ENCODE measurements at regions not wholly inside any gene's neighbourhood (a gene's known extent, or its start where the extent isn't known, plus 50 kb on each side); places are given as distances from the start of the nearest gene placed in this dataset.
"Not testable (repeated sequence)": the region's sequence is repeated elsewhere in the genome, so short reads cannot be mapped to it uniquely, and the experiment has no call there.

DNA sequence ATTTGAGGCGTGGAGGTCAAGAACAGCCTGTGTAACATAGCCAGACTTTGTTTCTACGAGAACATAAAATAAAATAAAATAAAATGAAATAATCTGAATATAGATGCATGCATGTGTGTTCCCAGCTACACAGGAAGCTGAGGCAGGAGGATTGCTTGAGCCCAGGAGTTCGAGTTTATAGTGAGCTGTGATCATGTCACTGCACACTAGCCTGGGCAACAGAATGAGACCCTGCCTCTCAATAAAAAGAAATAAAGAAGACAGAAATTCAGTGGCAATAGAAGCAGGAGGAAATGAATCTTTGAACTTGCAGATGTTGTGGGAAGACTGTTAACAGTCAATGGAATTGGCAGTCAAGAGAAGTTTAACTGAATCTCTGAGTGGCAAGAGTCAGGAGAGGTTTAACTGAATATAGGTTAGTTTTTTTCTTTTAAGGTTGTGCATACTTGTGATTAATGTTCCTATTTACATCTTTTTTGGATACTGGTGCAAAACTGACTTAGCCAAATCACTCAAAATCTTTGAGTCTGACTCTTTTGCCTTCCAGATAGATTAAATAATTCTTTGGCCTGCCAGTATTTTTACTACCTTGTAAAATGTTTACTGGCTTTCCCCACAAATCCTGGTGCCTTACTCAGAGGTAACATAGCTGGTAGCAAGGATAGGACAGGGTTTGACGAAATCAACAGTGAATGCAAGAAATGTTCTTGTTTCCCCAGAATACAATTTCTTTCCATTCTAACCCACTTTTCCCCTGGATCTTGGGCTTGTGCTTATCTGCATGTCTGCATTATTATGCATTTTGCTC, 361.4 kb downstream of the PDCD6IP start:
- H2AFZ ChIP-seq (ENCODE audit: low read depth) = no peak overlapping the region
- H3K36me3 ChIP-seq (ENCODE audit: insufficient read depth) = no peaks in the 10 kb centered on the region
- no peak overlapping the region for H3K4me3 ChIP-seq (IDR thresholded peaks at IDR 0.05; ENCODE audit: insufficient read depth, low read depth, low read length)
- no peaks in the 10 kb centered on the region for H3K79me2 ChIP-seq (ENCODE audit: insufficient read depth, low read depth)
- no peak overlapping the region for H3K9ac ChIP-seq
- no peaks in the 10 kb centered on the region for H3K27me3 ChIP-seq (ENCODE audit: insufficient read depth, low read depth)
- no peak overlapping the region for H3K4me2 ChIP-seq
- H4K20me1 ChIP-seq (ENCODE audit: insufficient read depth) = no peaks in the 10 kb centered on the region
- no peaks in the 10 kb centered on the region for H3K4me1 ChIP-seq (ENCODE audit: low read depth, poor library complexity, severe bottlenecking)
- TF ChIP-seq, protein P1, sequence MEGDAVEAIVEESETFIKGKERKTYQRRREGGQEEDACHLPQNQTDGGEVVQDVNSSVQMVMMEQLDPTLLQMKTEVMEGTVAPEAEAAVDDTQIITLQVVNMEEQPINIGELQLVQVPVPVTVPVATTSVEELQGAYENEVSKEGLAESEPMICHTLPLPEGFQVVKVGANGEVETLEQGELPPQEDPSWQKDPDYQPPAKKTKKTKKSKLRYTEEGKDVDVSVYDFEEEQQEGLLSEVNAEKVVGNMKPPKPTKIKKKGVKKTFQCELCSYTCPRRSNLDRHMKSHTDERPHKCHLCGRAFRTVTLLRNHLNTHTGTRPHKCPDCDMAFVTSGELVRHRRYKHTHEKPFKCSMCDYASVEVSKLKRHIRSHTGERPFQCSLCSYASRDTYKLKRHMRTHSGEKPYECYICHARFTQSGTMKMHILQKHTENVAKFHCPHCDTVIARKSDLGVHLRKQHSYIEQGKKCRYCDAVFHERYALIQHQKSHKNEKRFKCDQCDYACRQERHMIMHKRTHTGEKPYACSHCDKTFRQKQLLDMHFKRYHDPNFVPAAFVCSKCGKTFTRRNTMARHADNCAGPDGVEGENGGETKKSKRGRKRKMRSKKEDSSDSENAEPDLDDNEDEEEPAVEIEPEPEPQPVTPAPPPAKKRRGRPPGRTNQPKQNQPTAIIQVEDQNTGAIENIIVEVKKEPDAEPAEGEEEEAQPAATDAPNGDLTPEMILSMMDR (conservative IDR thresholded peaks at IDR 0.05; ENCODE audit: low read depth, low read length) = no peak
- no peak overlapping the region for H3K27ac ChIP-seq

DNA sequence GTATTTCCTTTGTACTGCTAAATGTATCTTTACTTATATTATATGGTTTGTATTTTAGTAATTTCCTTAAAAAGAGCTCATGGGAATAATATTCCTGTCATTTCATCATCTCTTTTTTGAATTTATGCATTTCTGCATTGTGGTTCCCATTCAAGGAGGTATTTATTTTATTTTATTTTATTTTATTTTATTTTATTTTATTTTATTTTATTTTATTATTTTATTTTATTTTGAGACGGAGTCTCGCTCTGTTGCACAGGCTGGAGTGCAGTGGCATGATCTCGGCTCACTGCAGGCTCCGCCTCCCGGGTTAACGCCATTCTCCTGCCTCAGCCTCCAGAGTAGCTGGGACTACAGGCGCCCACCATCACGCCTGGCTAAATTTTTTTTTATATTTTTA, 371.2 kb downstream of the PDCD6IP start:
- not testable (repeated sequence) for H3K4me2 ChIP-seq; H3K27me3 ChIP-seq (ENCODE audit: insufficient read depth, low read depth); H3K4me1 ChIP-seq (ENCODE audit: low read depth, poor library complexity, severe bottlenecking); H3K36me3 ChIP-seq (ENCODE audit: insufficient read depth); H3K9ac ChIP-seq; H3K79me2 ChIP-seq (ENCODE audit: insufficient read depth, low read depth); H3K27ac ChIP-seq; H4K20me1 ChIP-seq (ENCODE audit: insufficient read depth); H2AFZ ChIP-seq (ENCODE audit: low read depth); H3K4me3 ChIP-seq (IDR thresholded peaks at IDR 0.05; ENCODE audit: insufficient read depth, low read depth, low read length)

DNA sequence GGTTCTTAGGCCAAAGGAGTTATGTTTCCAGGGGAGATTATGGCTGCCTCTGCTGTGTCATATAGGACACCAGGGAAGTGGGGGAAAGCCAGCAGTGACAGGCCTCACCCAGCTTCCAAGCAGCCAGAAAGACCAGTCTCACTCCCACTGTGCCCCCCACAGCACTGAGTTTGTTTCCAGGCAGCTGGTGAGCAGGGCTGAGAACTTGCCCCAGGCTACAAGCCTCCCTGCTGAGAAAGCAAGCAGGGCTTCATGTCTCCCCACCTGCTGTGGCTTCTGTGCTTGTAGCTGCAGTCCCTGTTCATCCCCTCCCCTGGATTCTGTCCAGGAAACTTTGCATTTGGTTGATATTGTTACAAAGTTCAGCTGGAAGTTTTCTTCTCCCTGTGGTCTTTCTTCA, 376.3 kb downstream of the PDCD6IP start:
- Histone ChIP-seq H4K20me1 (ENCODE audit: insufficient read depth) (no peaks in the 10 kb centered on the region), H2AFZ (ENCODE audit: low read depth) (no peak overlapping the region), H3K27me3 (ENCODE audit: insufficient read depth, low read depth) (no peaks in the 10 kb centered on the region), H3K27ac (no peak overlapping the region), H3K79me2 (ENCODE audit: insufficient read depth, low read depth) (no peaks in the 10 kb centered on the region), H3K4me2 (no peak overlapping the region), H3K4me1 (ENCODE audit: low read depth, poor library complexity, severe bottlenecking) (no peaks in the 10 kb centered on the region), H3K36me3 (ENCODE audit: insufficient read depth) (no peaks in the 10 kb centered on the region), H3K9ac (no peak overlapping the region), H3K4me3 (IDR thresholded peaks at IDR 0.05; ENCODE audit: insufficient read depth, low read depth, low read length) (no peak overlapping the region)
- TF ChIP-seq, protein P1 (conservative IDR thresholded peaks at IDR 0.05; ENCODE audit: low read depth, low read length) = no peak

DNA sequence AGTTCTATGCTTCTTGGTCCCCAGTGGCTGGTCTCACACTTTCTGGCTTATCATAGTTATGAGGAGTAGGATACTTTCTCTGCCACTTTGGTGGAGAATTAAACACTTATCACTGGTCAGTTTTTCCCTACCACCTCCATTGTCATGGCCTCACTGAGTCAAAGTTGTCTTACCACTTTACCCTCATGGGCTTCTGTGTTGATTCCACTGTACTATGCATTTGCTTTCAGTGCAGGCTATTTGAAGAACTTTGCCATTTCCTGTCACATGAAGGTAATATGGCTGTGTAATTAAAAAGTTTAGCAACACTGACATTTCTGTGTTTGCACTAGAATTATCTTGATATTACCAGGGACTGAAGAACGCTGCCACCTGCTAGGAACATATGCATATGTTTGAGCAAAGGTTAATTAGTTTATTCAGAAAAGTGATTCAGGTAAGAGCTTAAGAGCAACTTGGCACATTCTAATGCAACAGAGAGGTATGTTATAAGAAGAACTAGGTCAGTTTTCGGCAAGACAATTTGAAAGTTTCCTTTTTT, 377.3 kb downstream of the PDCD6IP start:
- Histone ChIP-seq H3K27ac (no peak overlapping the region), H3K9ac (no peak overlapping the region), H3K36me3 (ENCODE audit: insufficient read depth) (no peaks in the 10 kb centered on the region), H3K79me2 (ENCODE audit: insufficient read depth, low read depth) (no peaks in the 10 kb centered on the region), H2AFZ (ENCODE audit: low read depth) (no peak overlapping the region), H3K4me1 (ENCODE audit: low read depth, poor library complexity, severe bottlenecking) (no peaks in the 10 kb centered on the region), H3K27me3 (ENCODE audit: insufficient read depth, low read depth) (no peaks in the 10 kb centered on the region), H3K4me2 (no peak overlapping the region), H4K20me1 (ENCODE audit: insufficient read depth) (no peaks in the 10 kb centered on the region), H3K4me3 (IDR thresholded peaks at IDR 0.05; ENCODE audit: insufficient read depth, low read depth, low read length) (no peak overlapping the region)
- TF ChIP-seq, protein P1 (conservative IDR thresholded peaks at IDR 0.05; ENCODE audit: low read depth, low read length) = no peak

DNA sequence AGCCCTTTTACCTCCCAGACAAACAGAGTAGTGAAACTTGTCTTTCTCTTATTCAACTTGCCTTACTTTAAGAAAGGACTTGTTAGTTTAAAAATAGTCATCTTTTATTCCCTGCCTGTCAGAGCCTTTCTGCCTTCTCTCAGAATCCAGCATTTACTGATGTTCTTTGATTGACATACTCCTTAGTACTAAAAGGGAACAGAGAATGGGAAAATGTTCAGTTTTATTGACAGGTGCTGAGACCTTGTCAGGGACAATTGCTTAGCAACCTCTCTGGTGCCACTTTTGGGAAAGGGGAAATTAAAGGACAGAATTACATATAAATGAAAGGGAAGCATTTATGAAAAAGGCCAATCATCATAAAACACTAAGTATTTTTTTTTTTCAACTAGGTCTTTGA, 378.3 kb downstream of the PDCD6IP start:
- TF ChIP-seq, protein P1 (conservative IDR thresholded peaks at IDR 0.05; ENCODE audit: low read depth, low read length) = no peak
- no peak overlapping the region for H3K27ac ChIP-seq
- H2AFZ ChIP-seq (ENCODE audit: low read depth) = no peak overlapping the region
- H4K20me1 ChIP-seq (ENCODE audit: insufficient read depth) = no peaks in the 10 kb centered on the region
- H3K4me1 ChIP-seq (ENCODE audit: low read depth, poor library complexity, severe bottlenecking) = no peaks in the 10 kb centered on the region
- no peak overlapping the region for H3K4me3 ChIP-seq (IDR thresholded peaks at IDR 0.05; ENCODE audit: insufficient read depth, low read depth, low read length)
- no peak overlapping the region for H3K4me2 ChIP-seq
- no peaks in the 10 kb centered on the region for H3K36me3 ChIP-seq (ENCODE audit: insufficient read depth)
- no peak overlapping the region for H3K9ac ChIP-seq
- H3K79me2 ChIP-seq (ENCODE audit: insufficient read depth, low read depth) = no peaks in the 10 kb centered on the region
- no peaks in the 10 kb centered on the region for H3K27me3 ChIP-seq (ENCODE audit: insufficient read depth, low read depth)

Measured in KMS-11 (cell line).